NOMO-1 (cell line): ENCODE measurements at regions not wholly inside any gene's neighbourhood (a gene's known extent, or its start where the extent isn't known, plus 50 kb on each side); places are given as distances from the start of the nearest gene placed in this dataset.
"Not testable (repeated sequence)": the region's sequence is repeated elsewhere in the genome, so short reads cannot be mapped to it uniquely, and the experiment has no call there.

Experiments
- DNase-seq, 2 experiments: peaks; one replicate each; lab custom pipeline; 2025; ENCODE audit not compliant: unreplicated experiment in 2 of 2; lab: John Stamatoyannopoulos, UW

GRCh38 chr11:29119116-29119515 lies 897.7 kb downstream of the KCNA4 start:
- no peak for DNase-seq

- DNase-seq: no peak
These were observed 915.9 kb downstream of the KCNA4 start for GRCh38 chr11:29100967-29101366.

GRCh38 chr11:29095821-29096220 lies 921.0 kb downstream of the KCNA4 start:
- no peak for DNase-seq

GRCh38 chr11:29093416-29094120 lies 923.3 kb downstream of the KCNA4 start:
- DNase-seq: no peak

- no peak for DNase-seq
These were observed 929.5 kb downstream of the KCNA4 start for GRCh38 chr11:29087200-29087812.

- DNase-seq: no peak
These were observed 941.1 kb downstream of the KCNA4 start for GRCh38 chr11:29075726-29076125.

GRCh38 chr11:29063630-29064361 lies 953.0 kb downstream of the KCNA4 start:
- DNase-seq: no peak

- no peak for DNase-seq
These were observed 953.3 kb downstream of the METTL15 start for GRCh38 chr11:29061452-29061851.

GRCh38 chr11:29056487-29056886 lies 948.3 kb downstream of the METTL15 start:
- DNase-seq: not testable (repeated sequence)

- DNase-seq: no peak
These were observed 943.7 kb downstream of the METTL15 start for GRCh38 chr11:29051935-29052334.

- DNase-seq: not testable (repeated sequence)
These were observed 942.8 kb downstream of the METTL15 start for GRCh38 chr11:29050962-29051361.

GRCh38 chr11:29040489-29040888 lies 932.3 kb downstream of the METTL15 start:
- DNase-seq: no peak

GRCh38 chr11:29032384-29033149 lies 924.4 kb downstream of the METTL15 start:
- no peak for DNase-seq

- no peak for DNase-seq
These were observed 921.3 kb downstream of the METTL15 start for GRCh38 chr11:29029452-29029851.

GRCh38 chr11:29027436-29027835 lies 919.2 kb downstream of the METTL15 start:
- DNase-seq: no peak

- DNase-seq: no peak
These were observed 918.1 kb downstream of the METTL15 start for GRCh38 chr11:29026286-29026685.

- DNase-seq: no peak
These were observed 916.8 kb downstream of the METTL15 start for GRCh38 chr11:29025001-29025400.

- no peak for DNase-seq
These were observed 916.2 kb downstream of the METTL15 start for GRCh38 chr11:29024386-29024785.

- no peak for DNase-seq
These were observed 915.6 kb downstream of the METTL15 start for GRCh38 chr11:29023761-29024160.

- DNase-seq: no peak
These were observed 914.5 kb downstream of the METTL15 start for GRCh38 chr11:29022676-29023075.
